Neutrophil (primary cell): ENCODE measurements at regions not wholly inside any gene's neighbourhood (a gene's known extent, or its start where the extent isn't known, plus 50 kb on each side); places are given as distances from the start of the nearest gene placed in this dataset.

Experiments
- H3K27ac ChIP-seq: fragments of 200-600 bp; sonication (generic); 2 replicates; pipeline ENCODE4 v1.5.1; 2016; ENCODE audit warnings: mild to moderate bottlenecking, moderate library complexity
- H3K27me3 ChIP-seq: fragments of 200-600 bp; sonication (generic); 2 replicates; pipeline ENCODE4 v1.6.0; 2016; ENCODE audit warnings: mild to moderate bottlenecking
- H3K36me3 ChIP-seq: fragments of 200-600 bp; sonication (generic); 2 replicates; pipeline ENCODE4 v1.5.1; 2017
- H3K4me1 ChIP-seq, 2 experiments: fragments of 200-600 bp in 1 of 2; sonication (generic) in 1 of 2; 1 replicate in 1 of 2; 2 replicates in 1 of 2; pipeline versions ENCODE4 v1.5.1 to v1.6.1; 2013 to 2016; ENCODE audit warnings: low read depth in 1 of 2, low read length in 1 of 2, mild to moderate bottlenecking in 1 of 2, moderate library complexity in 1 of 2; ENCODE audit not compliant: control insufficient read depth in 1 of 2, insufficient read depth in 1 of 2
- H3K4me3 ChIP-seq, 2 experiments: fragments of 200-600 bp in 1 of 2; sonication (generic) in 1 of 2; 1 replicate in 1 of 2; 2 replicates in 1 of 2; pipeline ENCODE4 v1.5.1; 2013 to 2016; ENCODE audit warnings: low read depth in 1 of 2, low read length in 1 of 2, mild to moderate bottlenecking in 1 of 2, moderate library complexity in 1 of 2
- H3K9me3 ChIP-seq: fragments of 200-600 bp; sonication (generic); 2 replicates; pipeline ENCODE4 v1.5.1; 2016
- CTCF ChIP-seq: fragments of 200-600 bp; sonication (generic); IDR thresholded peaks from 2 replicates; pipeline ENCODE4 v1.5.1; 2016; ENCODE audit warnings: antibody characterized with exemption

- no peak for TF ChIP-seq CTCF
- Histone ChIP-seq H3K4me3 (no peak overlapping the region), H3K9me3 (no peaks in the 10 kb centered on the region), H3K36me3 (no peaks in the 10 kb centered on the region), H3K4me1 (peaks cover 15 to 26% of the 10 kb centered on the region in 2 experiments), H3K27me3 (peaks cover 98% of the 10 kb centered on the region), H3K27ac (no peak overlapping the region)
These were observed 82.5 kb upstream of the EPB41L3 start for GRCh38 chr18:5626130-5626880.

GRCh38 chr18:5625076-5625475, 81.3 kb upstream of the EPB41L3 start:
- H3K4me3 ChIP-seq = no peak overlapping the region
- peaks cover 92% of the 10 kb centered on the region for H3K27me3 ChIP-seq
- no peak for TF ChIP-seq CTCF
- no peaks in the 10 kb centered on the region for H3K9me3 ChIP-seq
- H3K36me3 ChIP-seq = no peaks in the 10 kb centered on the region
- H3K27ac ChIP-seq = no peak overlapping the region
- H3K4me1 ChIP-seq = peaks cover 12 to 21% of the 10 kb centered on the region in 2 experiments

- Histone ChIP-seq H3K4me1 (no peaks in the 10 kb centered on the region), H3K27ac (no peak overlapping the region), H3K27me3 (peaks cover 84% of the 10 kb centered on the region), H3K4me3 (no peak overlapping the region), H3K9me3 (no peaks in the 10 kb centered on the region), H3K36me3 (no peaks in the 10 kb centered on the region)
- TF ChIP-seq CTCF = no peak
These were observed 79.1 kb upstream of the EPB41L3 start for GRCh38 chr18:5622905-5623304.

GRCh38 chr18:5620289-5620688, 76.5 kb upstream of the EPB41L3 start:
- no peaks in the 10 kb centered on the region for H3K9me3 ChIP-seq
- no peak overlapping the region for H3K4me3 ChIP-seq
- H3K27me3 ChIP-seq = peaks cover 65% of the 10 kb centered on the region
- no peak overlapping the region for H3K27ac ChIP-seq
- TF ChIP-seq CTCF = no peak
- no peaks in the 10 kb centered on the region for H3K4me1 ChIP-seq
- H3K36me3 ChIP-seq = no peaks in the 10 kb centered on the region

GRCh38 chr18:5619376-5619775, 75.6 kb upstream of the EPB41L3 start:
- peaks cover 59% of the 10 kb centered on the region for H3K27me3 ChIP-seq
- H3K27ac ChIP-seq = no peak overlapping the region
- H3K9me3 ChIP-seq = no peaks in the 10 kb centered on the region
- H3K4me3 ChIP-seq = no peak overlapping the region
- H3K36me3 ChIP-seq = no peaks in the 10 kb centered on the region
- TF ChIP-seq CTCF = no peak
- H3K4me1 ChIP-seq = no peaks in the 10 kb centered on the region
